Activated T-helper 17 cell treated with anti-CD3 and anti-CD28 coated beads, Interleukin-2, amount 50 U/mL, for 72 hours (primary cell): ENCODE measurements at regions not wholly inside any gene's neighbourhood (a gene's known extent, or its start where the extent isn't known, plus 50 kb on each side); places are given as distances from the start of the nearest gene placed in this dataset.
"Not testable (repeated sequence)": the region's sequence is repeated elsewhere in the genome, so short reads cannot be mapped to it uniquely, and the experiment has no call there.

Experiments used
- ATAC-seq: fragments of 150-1000 bp; cut with Tn5 transposase; replicated peaks from 2 replicates; pipeline ENCODE4 v1.10.0; 2021; ENCODE audit warnings: mild to moderate bottlenecking, moderate library complexity
- H3K27ac Mint-ChIP-seq: one replicate; pipeline ENCODE4 v1.8.0; 2022; ENCODE audit warnings: mixed read lengths
- H3K27me3 Mint-ChIP-seq: one replicate; pipeline ENCODE4 v1.8.0; 2022; ENCODE audit warnings: mixed read lengths
- H3K36me3 Mint-ChIP-seq: one replicate; pipeline ENCODE4 v1.8.0; 2022; ENCODE audit warnings: low read depth, mild to moderate bottlenecking, mixed read lengths
- H3K4me1 Mint-ChIP-seq: one replicate; pipeline ENCODE4 v1.8.0; 2022; ENCODE audit warnings: mixed read lengths
- H3K4me3 Mint-ChIP-seq: one replicate; pipeline ENCODE4 v1.8.0; 2022; ENCODE audit warnings: mild to moderate bottlenecking, mixed read lengths
- H3K9me3 Mint-ChIP-seq: one replicate; pipeline ENCODE4 v1.8.0; 2022; ENCODE audit warnings: mixed read lengths

DNA sequence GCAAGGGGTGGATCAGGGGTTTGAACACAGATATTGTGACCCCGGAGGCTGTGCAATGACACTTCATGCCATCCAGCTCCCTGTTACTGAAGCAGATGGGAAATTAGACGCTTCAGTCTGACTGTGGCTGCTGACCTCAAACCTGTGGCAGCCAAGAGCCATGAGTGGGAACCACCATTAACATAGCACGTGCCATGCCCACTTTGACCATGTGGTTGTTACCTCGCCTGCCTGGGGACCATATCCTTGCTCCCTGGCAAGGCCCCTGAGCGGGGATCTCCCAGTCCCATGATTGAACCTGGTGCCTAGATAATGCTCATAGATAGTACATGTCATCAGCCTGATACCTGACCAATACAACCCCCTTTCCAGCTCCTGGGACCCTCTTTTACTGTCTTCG is 68.9 kb downstream of the CYP26B1 start:
- Mint-ChIP-seq H3K4me1 (no peaks in the 10 kb centered on the region), H3K27ac (no peak overlapping the region), H3K4me3 (no peak overlapping the region), H3K36me3 (no peaks in the 10 kb centered on the region), H3K27me3 (peaks cover 13% of the 10 kb centered on the region), H3K9me3 (peaks cover 5% of the 10 kb centered on the region)
- ATAC-seq: no peak

DNA sequence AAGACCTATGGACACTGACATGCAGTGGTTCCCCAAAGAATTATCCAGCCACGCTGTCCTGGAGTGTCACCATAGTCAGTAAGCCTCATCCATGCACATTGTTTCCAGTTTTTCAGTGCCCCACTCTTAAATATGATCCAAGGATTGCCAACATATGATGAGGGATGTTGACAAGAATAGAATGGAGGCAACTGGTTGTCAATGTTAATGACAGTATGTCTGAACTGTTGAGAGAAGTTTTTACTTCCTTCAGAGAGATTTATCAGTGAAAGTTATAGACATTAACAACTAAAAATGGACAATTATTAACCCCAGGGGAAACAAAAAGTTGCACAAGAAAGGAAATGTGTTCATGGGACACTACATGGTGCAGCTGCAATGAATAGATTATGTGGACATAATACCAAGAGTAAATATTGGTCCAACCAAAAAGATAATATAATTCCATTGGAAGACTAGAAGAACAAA is 69.9 kb downstream of the CYP26B1 start:
- no peak for ATAC-seq
- no peak overlapping the region for H3K27ac Mint-ChIP-seq
- H3K4me1 Mint-ChIP-seq: no peaks in the 10 kb centered on the region
- peaks cover 10% of the 10 kb centered on the region for H3K27me3 Mint-ChIP-seq
- peaks cover 10% of the 10 kb centered on the region for H3K9me3 Mint-ChIP-seq
- no peak overlapping the region for H3K4me3 Mint-ChIP-seq
- H3K36me3 Mint-ChIP-seq: no peaks in the 10 kb centered on the region

DNA sequence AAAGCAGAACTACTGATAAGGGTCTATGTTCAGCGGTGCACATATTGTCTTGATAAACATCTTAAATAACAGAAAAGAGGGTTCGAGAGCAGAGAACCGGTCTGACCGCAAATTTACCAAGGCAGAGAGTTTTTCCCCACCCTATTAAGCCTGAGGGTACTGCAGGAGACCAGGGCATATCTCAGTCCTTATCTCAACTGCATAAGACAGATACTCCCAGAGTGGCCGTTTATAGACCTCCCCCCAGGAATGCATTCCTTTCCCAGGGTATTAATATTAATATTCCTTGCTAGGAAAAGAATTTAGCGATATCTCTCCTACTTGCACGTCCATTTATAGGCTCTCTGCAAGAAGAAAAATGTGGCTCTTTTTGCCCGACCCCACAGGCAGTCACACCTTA is 74.3 kb downstream of the CYP26B1 start:
- H3K36me3 Mint-ChIP-seq, H3K27ac Mint-ChIP-seq: not testable (repeated sequence)

DNA sequence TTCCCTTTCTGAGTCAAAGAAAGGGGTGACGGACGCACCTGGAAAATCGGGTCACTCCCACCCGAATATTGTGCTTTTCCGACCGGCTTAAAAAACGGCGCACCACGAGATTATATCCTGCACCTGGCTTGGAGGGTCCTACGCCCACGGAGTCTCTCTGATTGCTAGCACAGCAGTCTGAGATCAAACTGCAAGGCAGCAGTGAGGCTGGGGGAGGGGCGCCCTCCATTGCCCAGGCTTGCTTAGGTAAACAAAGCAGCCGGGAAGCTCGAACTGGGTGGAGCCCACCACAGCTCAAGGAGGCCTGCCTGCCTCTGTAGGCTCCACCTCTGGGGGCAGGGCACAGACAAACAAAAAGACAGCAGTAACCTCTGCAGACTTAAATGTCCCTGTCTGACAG is 83.5 kb downstream of the CYP26B1 start:
- not testable (repeated sequence) for H3K36me3 Mint-ChIP-seq, H3K27ac Mint-ChIP-seq, H3K4me1 Mint-ChIP-seq, H3K4me3 Mint-ChIP-seq, H3K9me3 Mint-ChIP-seq, ATAC-seq
- H3K27me3 Mint-ChIP-seq: peaks cover 13% of the 10 kb centered on the region

More for the DNA sequence above, 74.3 kb downstream of the CYP26B1 start:
- not testable (repeated sequence) for H3K4me1 Mint-ChIP-seq, H3K9me3 Mint-ChIP-seq, H3K4me3 Mint-ChIP-seq, H3K27me3 Mint-ChIP-seq, ATAC-seq

- H3K36me3 Mint-ChIP-seq: no peaks in the 10 kb centered on the region
- no peaks in the 10 kb centered on the region for H3K4me1 Mint-ChIP-seq
- ATAC-seq: no peak
- H3K27me3 Mint-ChIP-seq: peaks cover 21% of the 10 kb centered on the region
- no peaks in the 10 kb centered on the region for H3K9me3 Mint-ChIP-seq
- H3K27ac Mint-ChIP-seq: no peak overlapping the region
- H3K4me3 Mint-ChIP-seq: no peak overlapping the region
Measured at GRCh38 chr2:72062336-72062735, 85.3 kb downstream of the CYP26B1 start.

GRCh38 chr2:72057308-72057707 is 90.4 kb downstream of the CYP26B1 start:
- no peak overlapping the region for H3K27ac Mint-ChIP-seq
- H3K27me3 Mint-ChIP-seq: peaks cover 20% of the 10 kb centered on the region
- H3K36me3 Mint-ChIP-seq: no peaks in the 10 kb centered on the region
- no peaks in the 10 kb centered on the region for H3K4me1 Mint-ChIP-seq
- H3K4me3 Mint-ChIP-seq: no peak overlapping the region
- ATAC-seq: no peak
- H3K9me3 Mint-ChIP-seq: no peaks in the 10 kb centered on the region

GRCh38 chr2:72051971-72052505 is 95.6 kb downstream of the CYP26B1 start:
- H3K36me3 Mint-ChIP-seq: no peaks in the 10 kb centered on the region
- ATAC-seq: no peak
- H3K4me1 Mint-ChIP-seq: no peaks in the 10 kb centered on the region
- peaks cover 4% of the 10 kb centered on the region for H3K9me3 Mint-ChIP-seq
- no peak overlapping the region for H3K27ac Mint-ChIP-seq
- no peak overlapping the region for H3K4me3 Mint-ChIP-seq
- H3K27me3 Mint-ChIP-seq: peaks cover 2% of the 10 kb centered on the region

- Mint-ChIP-seq H3K4me3 (no peak overlapping the region), H3K36me3 (no peaks in the 10 kb centered on the region), H3K27ac (no peak overlapping the region), H3K27me3 (peaks cover 7% of the 10 kb centered on the region), H3K9me3 (peaks cover 4% of the 10 kb centered on the region), H3K4me1 (no peaks in the 10 kb centered on the region)
- ATAC-seq: no peak
Measured at GRCh38 chr2:72051204-72051603, 96.5 kb downstream of the CYP26B1 start.

GRCh38 chr2:72050734-72051133 is 96.9 kb downstream of the CYP26B1 start:
- Mint-ChIP-seq H3K9me3 (peaks cover 4% of the 10 kb centered on the region), H3K36me3 (no peaks in the 10 kb centered on the region), H3K4me3 (no peak overlapping the region), H3K27me3 (peaks cover 7% of the 10 kb centered on the region), H3K4me1 (no peaks in the 10 kb centered on the region), H3K27ac (no peak overlapping the region)
- no peak for ATAC-seq

DNA sequence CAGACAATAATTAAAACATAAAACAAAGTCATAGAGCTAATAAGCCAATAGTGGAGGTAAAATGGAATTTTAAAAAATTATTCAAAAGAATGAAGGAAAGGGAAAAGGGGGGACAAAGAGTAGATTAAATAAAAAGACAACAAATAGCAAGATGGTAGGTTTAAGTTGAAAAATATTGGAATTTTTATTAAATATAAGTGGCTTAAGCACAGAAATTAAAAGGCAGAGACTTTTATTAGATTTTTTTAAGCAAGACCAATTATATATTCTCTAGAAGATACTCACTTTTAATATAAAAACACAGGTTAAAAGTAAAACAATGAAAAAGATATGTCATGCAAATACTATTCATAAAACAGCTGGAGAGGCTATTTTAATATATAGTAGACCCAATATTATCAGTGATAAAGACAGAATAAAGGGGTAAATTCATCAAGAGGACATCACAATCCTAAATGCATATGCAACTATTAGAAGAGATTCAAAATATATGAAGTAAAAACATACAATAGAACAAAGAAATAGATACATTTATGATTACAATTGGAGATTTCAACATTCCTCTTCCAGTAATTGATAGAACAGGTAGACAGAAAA is 98.7 kb downstream of the CYP26B1 start:
- Mint-ChIP-seq H3K4me3 (no peak overlapping the region), H3K27me3 (peaks cover 11% of the 10 kb centered on the region), H3K27ac (no peak overlapping the region), H3K4me1 (no peaks in the 10 kb centered on the region), H3K9me3 (peaks cover 9% of the 10 kb centered on the region), H3K36me3 (no peaks in the 10 kb centered on the region)
- no peak for ATAC-seq

DNA sequence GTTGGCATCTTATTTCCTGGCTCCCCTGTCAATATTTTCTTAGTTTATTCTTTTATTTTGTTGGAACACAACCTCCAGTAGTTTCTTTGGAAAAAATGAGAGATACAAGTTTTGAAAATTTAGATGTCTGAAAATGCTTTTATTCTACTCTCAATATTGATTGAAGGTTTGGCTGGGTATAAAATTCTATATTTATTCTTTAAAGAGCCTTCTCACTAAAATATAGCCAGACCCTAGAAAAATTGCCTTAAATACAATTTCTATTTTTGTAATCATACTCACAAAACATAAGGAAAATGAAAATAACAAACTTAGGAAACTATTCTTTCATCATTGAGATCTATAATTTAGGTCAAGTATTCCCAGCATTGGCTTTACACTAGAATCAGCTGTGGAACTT is 103.7 kb downstream of the CYP26B1 start:
- Mint-ChIP-seq H3K4me3 (no peak overlapping the region), H3K36me3 (no peaks in the 10 kb centered on the region), H3K27me3 (peaks cover 11% of the 10 kb centered on the region), H3K9me3 (peaks cover 14% of the 10 kb centered on the region), H3K27ac (no peak overlapping the region), H3K4me1 (no peaks in the 10 kb centered on the region)
- no peak for ATAC-seq

GRCh38 chr2:72041638-72042111 is 106.0 kb downstream of the CYP26B1 start:
- Mint-ChIP-seq H3K36me3 (no peaks in the 10 kb centered on the region), H3K4me1 (no peaks in the 10 kb centered on the region), H3K27me3 (peaks cover 6% of the 10 kb centered on the region), H3K4me3 (no peak overlapping the region), H3K9me3 (peaks cover 10% of the 10 kb centered on the region), H3K27ac (no peak overlapping the region)
- no peak for ATAC-seq

GRCh38 chr2:72040629-72041571 is 106.8 kb downstream of the CYP26B1 start:
- Mint-ChIP-seq H3K36me3 (no peaks in the 10 kb centered on the region), H3K27ac (no peak overlapping the region), H3K4me3 (no peak overlapping the region), H3K4me1 (no peaks in the 10 kb centered on the region), H3K27me3 (peaks cover 4% of the 10 kb centered on the region), H3K9me3 (peaks cover 10% of the 10 kb centered on the region)
- ATAC-seq: no peak

DNA sequence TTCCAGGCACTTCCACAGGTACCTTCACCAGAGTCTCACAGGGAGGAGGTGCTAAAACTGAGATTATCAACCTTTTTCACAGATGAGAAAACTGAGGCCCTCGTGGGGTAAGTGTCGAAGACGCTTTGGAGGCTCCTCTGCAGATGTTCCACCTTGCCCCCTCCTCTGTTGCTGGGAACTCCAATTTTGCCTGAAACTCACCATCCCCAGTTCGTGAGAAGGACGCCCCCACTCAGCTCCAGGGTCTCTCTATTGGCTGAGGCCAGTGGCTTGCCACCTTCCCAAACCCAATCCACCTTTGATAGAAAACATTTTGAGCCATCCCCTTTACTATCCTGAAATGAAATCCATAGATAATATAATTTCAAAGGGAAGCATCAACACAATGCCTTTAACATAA is 109.1 kb downstream of the CYP26B1 start:
- Mint-ChIP-seq H3K4me1 (no peaks in the 10 kb centered on the region), H3K36me3 (no peaks in the 10 kb centered on the region), H3K27ac (no peak overlapping the region), H3K4me3 (no peak overlapping the region), H3K27me3 (peaks cover 5% of the 10 kb centered on the region), H3K9me3 (peaks cover under 1% of the 10 kb centered on the region)
- no peak for ATAC-seq

GRCh38 chr2:72037261-72037666 is 110.4 kb downstream of the CYP26B1 start:
- ATAC-seq: no peak
- H3K27ac Mint-ChIP-seq: no peak overlapping the region
- peaks cover 8% of the 10 kb centered on the region for H3K27me3 Mint-ChIP-seq
- no peaks in the 10 kb centered on the region for H3K9me3 Mint-ChIP-seq
- no peaks in the 10 kb centered on the region for H3K4me1 Mint-ChIP-seq
- no peak overlapping the region for H3K4me3 Mint-ChIP-seq
- H3K36me3 Mint-ChIP-seq: no peaks in the 10 kb centered on the region
